ENCODE measurements at regions not wholly inside any gene's neighbourhood (a gene's known extent, or its start where the extent isn't known, plus 50 kb on each side); places are given as distances from the start of the nearest gene placed in this dataset.

DNA sequence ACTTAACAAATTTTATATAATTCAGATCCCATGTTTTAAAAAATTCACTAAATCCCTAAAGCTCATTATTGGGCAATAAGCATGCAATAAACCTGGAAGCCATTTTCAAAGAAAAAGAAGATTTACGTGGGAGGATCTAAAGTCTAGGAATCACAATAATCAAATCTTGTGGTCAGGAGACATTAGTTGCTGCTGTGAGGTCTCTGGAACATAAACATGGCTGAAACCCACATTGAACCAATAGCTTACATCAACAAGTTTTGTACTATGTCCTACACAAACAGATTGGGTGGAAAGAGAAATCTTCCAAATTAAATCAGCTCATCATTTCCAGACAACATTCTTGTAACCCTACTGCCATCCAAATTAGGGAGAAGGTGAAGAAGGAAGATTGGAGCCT is 121.9 kb upstream of the EPHA3 start:
- WGBS, 5 donors, result 58 to 81% (median 77%) methylated on average over 1 of the region's 1 CpG
- intact Hi-C loops (cut with DNase I; ENCODE audit: low total_unique reads), result no loop called here
- Histone ChIP-seq H3K27ac (no peak overlapping the region), H3K4me1 (no peaks in the 10 kb centered on the region), H3K36me3 (no peaks in the 10 kb centered on the region), H3K4me3 (no peak overlapping the region), H3K9me3 (no peaks in the 10 kb centered on the region), H3K27me3 (no peaks in the 10 kb centered on the region)
- TF ChIP-seq, protein P1, sequence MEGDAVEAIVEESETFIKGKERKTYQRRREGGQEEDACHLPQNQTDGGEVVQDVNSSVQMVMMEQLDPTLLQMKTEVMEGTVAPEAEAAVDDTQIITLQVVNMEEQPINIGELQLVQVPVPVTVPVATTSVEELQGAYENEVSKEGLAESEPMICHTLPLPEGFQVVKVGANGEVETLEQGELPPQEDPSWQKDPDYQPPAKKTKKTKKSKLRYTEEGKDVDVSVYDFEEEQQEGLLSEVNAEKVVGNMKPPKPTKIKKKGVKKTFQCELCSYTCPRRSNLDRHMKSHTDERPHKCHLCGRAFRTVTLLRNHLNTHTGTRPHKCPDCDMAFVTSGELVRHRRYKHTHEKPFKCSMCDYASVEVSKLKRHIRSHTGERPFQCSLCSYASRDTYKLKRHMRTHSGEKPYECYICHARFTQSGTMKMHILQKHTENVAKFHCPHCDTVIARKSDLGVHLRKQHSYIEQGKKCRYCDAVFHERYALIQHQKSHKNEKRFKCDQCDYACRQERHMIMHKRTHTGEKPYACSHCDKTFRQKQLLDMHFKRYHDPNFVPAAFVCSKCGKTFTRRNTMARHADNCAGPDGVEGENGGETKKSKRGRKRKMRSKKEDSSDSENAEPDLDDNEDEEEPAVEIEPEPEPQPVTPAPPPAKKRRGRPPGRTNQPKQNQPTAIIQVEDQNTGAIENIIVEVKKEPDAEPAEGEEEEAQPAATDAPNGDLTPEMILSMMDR (IDR thresholded peaks at IDR 0.05), result no peak
- TF ChIP-seq POLR2A (IDR thresholded peaks at IDR 0.05) (no peak), POLR2AphosphoS5 (IDR thresholded peaks at IDR 0.05) (no peak), EP300 (IDR thresholded peaks at IDR 0.05) (no peak)
- DNase-seq, result no peak

DNA sequence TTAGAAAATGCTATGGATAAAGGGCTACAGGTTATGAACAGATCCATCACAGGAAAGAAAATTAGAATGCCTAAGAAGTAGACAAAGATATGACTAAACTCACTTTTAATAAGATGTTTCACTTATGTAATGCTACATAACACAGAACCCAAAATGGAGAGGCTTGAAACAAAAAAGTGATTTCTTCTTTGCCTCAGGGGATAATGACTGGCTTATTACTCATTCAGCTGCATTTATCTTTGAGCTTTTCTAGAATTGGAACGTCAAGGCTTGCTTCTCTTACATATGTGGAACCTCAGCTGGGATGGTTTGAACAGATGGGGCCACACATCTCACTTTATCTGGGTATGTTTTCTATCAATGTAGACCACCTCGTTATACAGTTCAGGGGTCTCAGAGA is 120.6 kb upstream of the EPHA3 start:
- no peak for TF ChIP-seq EP300 (IDR thresholded peaks at IDR 0.05)
- no peak for TF ChIP-seq POLR2AphosphoS5 (IDR thresholded peaks at IDR 0.05)
- TF ChIP-seq, protein P1 (IDR thresholded peaks at IDR 0.05), result no peak
- TF ChIP-seq POLR2A (IDR thresholded peaks at IDR 0.05), result no peak
- DNase-seq, result no peak
- H3K36me3 ChIP-seq, result no peaks in the 10 kb centered on the region
- 47 to 63% (median 53%) methylated on average over 2 of the region's 2 CpGs for WGBS, 5 donors
- no peak overlapping the region for H3K4me3 ChIP-seq
- no peak overlapping the region for H3K27ac ChIP-seq
- H3K4me1 ChIP-seq, result no peaks in the 10 kb centered on the region
- no peaks in the 10 kb centered on the region for H3K27me3 ChIP-seq
- intact Hi-C loops (cut with DNase I; ENCODE audit: low total_unique reads), result no loop called here
- H3K9me3 ChIP-seq, result no peaks in the 10 kb centered on the region

DNA sequence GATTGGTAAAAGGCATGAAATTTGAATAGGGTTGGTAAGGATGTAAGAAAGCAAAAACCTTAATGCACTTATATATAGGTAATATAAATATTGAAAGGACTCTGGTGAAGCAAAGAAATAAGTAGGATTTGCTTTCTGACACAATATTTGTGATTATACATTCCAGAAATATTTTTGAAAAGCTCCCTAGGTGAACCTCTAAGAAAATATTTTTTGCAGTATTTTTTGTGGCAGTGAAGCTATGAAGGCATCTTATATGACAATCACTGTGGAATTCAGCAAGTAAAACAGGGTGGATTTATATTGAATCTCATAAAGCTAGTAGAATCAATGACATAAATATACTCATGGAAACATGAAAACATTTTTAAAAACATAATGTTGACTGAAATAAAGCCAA is 119.6 kb upstream of the EPHA3 start:
- TF ChIP-seq POLR2A (IDR thresholded peaks at IDR 0.05) (no peak), POLR2AphosphoS5 (IDR thresholded peaks at IDR 0.05) (no peak), EP300 (IDR thresholded peaks at IDR 0.05) (no peak)
- TF ChIP-seq, protein P1 (IDR thresholded peaks at IDR 0.05), result no peak
- no peak for DNase-seq
- H3K4me1 ChIP-seq, result no peaks in the 10 kb centered on the region
- no peaks in the 10 kb centered on the region for H3K36me3 ChIP-seq
- intact Hi-C loops (cut with DNase I; ENCODE audit: low total_unique reads), result no loop called here
- no peak overlapping the region for H3K27ac ChIP-seq
- H3K27me3 ChIP-seq, result no peaks in the 10 kb centered on the region
- H3K9me3 ChIP-seq, result no peaks in the 10 kb centered on the region
- H3K4me3 ChIP-seq, result no peak overlapping the region

DNA sequence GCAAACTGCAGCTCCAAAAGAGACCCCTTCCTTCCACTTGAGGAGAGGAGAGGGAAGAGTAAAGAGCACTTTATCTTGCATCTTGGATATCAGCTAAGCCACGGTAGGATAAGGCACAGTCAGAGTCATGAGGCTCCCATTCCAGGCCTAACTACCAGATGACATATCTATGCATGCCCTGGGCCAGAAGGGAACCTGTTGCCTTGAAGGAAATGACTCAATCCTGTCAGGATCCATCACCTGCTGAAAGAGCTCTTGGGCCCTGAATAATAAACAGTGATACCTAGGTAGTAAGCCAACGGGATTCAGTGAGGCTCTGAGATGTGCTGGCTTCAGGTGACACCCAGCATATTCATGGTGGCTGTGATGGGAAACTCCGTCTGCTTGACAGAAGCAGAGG is 118.5 kb upstream of the EPHA3 start:
- Histone ChIP-seq H3K9me3 (no peaks in the 10 kb centered on the region), H3K4me1 (no peaks in the 10 kb centered on the region), H3K36me3 (no peaks in the 10 kb centered on the region), H3K27me3 (no peaks in the 10 kb centered on the region), H3K4me3 (no peak overlapping the region), H3K27ac (no peak overlapping the region)
- TF ChIP-seq POLR2A (IDR thresholded peaks at IDR 0.05), result no peak
- TF ChIP-seq POLR2AphosphoS5 (IDR thresholded peaks at IDR 0.05), result no peak
- TF ChIP-seq, protein P1 (IDR thresholded peaks at IDR 0.05), result no peak
- TF ChIP-seq EP300 (IDR thresholded peaks at IDR 0.05), result no peak
- intact Hi-C loops (cut with DNase I; ENCODE audit: low total_unique reads), result no loop called here
- 69 to 84% (median 75%) methylated on average over 3 of the region's 3 CpGs for WGBS, 5 donors
- no peak for DNase-seq

DNA sequence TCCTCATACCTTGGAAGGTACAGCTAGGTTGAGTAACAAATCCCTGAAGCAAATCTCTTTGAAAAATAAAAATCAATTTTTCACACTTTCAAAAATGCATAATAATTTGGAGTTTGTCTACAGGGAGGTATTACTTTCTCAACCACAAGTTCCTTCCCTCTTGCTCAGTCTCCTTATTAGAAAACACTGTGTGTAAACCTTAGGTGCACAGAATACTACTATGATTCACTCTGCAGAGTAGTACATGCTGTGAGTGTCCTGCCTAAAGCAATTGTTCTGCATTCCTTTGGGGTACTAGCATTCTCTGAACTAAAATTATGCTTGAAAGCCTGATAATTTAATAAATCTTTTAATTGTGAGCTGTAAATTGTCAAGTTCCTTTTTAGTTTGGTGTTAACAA is 115.9 kb upstream of the EPHA3 start:
- no peak for TF ChIP-seq EP300 (IDR thresholded peaks at IDR 0.05)
- no peak for TF ChIP-seq POLR2AphosphoS5 (IDR thresholded peaks at IDR 0.05)
- TF ChIP-seq POLR2A (IDR thresholded peaks at IDR 0.05), result no peak
- TF ChIP-seq, protein P1 (IDR thresholded peaks at IDR 0.05), result no peak
- intact Hi-C loops (cut with DNase I; ENCODE audit: low total_unique reads), result no loop called here
- Histone ChIP-seq H3K36me3 (no peaks in the 10 kb centered on the region), H3K4me1 (no peaks in the 10 kb centered on the region), H3K27me3 (no peaks in the 10 kb centered on the region), H3K27ac (no peak overlapping the region), H3K9me3 (no peaks in the 10 kb centered on the region), H3K4me3 (no peak overlapping the region)
- DNase-seq, result no peak

All from stomach (tissue), 8 donors.